ENCODE measurements at regions not wholly inside any gene's neighbourhood (a gene's known extent, or its start where the extent isn't known, plus 50 kb on each side); places are given as distances from the start of the nearest gene placed in this dataset.

DNA sequence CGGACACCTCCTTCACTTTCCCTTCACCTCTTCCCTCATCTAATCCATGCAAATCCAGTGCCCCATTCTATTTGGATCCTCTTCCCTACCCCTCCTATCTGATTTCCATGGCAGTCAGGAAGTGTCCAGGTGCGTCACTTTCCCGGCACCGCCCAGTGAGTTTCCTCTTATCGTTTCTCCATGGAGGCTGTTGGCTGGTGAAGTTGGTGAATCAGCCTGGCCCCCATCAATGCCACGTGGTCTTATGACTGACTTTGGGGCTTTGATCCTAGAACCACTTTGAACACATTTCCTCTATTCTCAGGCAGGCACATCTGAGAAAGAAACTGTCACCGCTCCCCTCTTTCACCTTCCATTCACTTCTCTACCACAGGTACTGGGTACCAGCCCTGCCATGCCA lies 137.8 kb downstream of the CEP135 start:
- H3K27me3 ChIP-seq (ENCODE audit: insufficient read depth, poor library complexity, severe bottlenecking): no peaks in the 10 kb centered on the region
- H3K27ac ChIP-seq (replicated peaks): no peak overlapping the region
- no peak for DNase-seq (ENCODE audit: low read depth in 1 of 2, low spot score in 1 of 2)
- no peak for TF ChIP-seq POLR2AphosphoS5 (IDR thresholded peaks at IDR 0.05; ENCODE audit: low read depth)
- TF ChIP-seq, protein P1, sequence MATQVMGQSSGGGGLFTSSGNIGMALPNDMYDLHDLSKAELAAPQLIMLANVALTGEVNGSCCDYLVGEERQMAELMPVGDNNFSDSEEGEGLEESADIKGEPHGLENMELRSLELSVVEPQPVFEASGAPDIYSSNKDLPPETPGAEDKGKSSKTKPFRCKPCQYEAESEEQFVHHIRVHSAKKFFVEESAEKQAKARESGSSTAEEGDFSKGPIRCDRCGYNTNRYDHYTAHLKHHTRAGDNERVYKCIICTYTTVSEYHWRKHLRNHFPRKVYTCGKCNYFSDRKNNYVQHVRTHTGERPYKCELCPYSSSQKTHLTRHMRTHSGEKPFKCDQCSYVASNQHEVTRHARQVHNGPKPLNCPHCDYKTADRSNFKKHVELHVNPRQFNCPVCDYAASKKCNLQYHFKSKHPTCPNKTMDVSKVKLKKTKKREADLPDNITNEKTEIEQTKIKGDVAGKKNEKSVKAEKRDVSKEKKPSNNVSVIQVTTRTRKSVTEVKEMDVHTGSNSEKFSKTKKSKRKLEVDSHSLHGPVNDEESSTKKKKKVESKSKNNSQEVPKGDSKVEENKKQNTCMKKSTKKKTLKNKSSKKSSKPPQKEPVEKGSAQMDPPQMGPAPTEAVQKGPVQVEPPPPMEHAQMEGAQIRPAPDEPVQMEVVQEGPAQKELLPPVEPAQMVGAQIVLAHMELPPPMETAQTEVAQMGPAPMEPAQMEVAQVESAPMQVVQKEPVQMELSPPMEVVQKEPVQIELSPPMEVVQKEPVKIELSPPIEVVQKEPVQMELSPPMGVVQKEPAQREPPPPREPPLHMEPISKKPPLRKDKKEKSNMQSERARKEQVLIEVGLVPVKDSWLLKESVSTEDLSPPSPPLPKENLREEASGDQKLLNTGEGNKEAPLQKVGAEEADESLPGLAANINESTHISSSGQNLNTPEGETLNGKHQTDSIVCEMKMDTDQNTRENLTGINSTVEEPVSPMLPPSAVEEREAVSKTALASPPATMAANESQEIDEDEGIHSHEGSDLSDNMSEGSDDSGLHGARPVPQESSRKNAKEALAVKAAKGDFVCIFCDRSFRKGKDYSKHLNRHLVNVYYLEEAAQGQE (IDR thresholded peaks at IDR 0.05; ENCODE audit: insufficient replicate concordance, low read depth): no peak
- H3K4me3 ChIP-seq (replicated peaks; ENCODE audit: insufficient read depth, low read length): no peak overlapping the region

DNA sequence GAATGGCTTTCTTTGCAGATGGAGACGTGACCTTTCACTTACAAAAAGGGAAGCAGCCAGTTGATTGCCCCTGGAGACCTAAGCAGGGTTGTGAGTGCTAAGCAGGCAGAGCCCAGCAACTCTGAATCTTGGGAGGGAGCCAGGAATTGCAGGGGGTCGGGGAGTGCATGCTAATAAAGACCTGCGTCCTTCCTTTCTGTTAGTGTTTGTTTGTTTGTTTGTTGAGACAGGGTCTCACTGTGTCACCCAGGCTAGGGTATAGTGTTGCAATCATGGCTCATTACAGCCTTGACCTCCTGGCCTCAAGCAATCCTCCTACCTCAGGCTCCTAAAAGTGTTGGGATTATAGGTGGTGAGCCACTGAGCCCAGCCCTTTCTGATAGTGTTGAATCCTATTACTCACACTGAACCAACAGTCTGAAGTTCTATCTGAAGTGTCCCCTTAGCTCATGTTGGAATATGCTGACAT lies 137.4 kb downstream of the CEP135 start:
- Histone ChIP-seq H3K27me3 (ENCODE audit: insufficient read depth, poor library complexity, severe bottlenecking) (no peaks in the 10 kb centered on the region), H3K4me3 (replicated peaks; ENCODE audit: insufficient read depth, low read length) (no peak overlapping the region), H3K27ac (replicated peaks) (no peak overlapping the region)
- DNase-seq (ENCODE audit: low read depth in 1 of 2, low spot score in 1 of 2): no peak
- TF ChIP-seq POLR2AphosphoS5 (IDR thresholded peaks at IDR 0.05; ENCODE audit: low read depth): no peak
- TF ChIP-seq, protein P1 (IDR thresholded peaks at IDR 0.05; ENCODE audit: insufficient replicate concordance, low read depth): no peak
- TF ChIP-seq SPI1 (IDR thresholded peaks at IDR 0.05; ENCODE audit: borderline replicate concordance, low read depth): no peak
- TF ChIP-seq, protein P2, sequence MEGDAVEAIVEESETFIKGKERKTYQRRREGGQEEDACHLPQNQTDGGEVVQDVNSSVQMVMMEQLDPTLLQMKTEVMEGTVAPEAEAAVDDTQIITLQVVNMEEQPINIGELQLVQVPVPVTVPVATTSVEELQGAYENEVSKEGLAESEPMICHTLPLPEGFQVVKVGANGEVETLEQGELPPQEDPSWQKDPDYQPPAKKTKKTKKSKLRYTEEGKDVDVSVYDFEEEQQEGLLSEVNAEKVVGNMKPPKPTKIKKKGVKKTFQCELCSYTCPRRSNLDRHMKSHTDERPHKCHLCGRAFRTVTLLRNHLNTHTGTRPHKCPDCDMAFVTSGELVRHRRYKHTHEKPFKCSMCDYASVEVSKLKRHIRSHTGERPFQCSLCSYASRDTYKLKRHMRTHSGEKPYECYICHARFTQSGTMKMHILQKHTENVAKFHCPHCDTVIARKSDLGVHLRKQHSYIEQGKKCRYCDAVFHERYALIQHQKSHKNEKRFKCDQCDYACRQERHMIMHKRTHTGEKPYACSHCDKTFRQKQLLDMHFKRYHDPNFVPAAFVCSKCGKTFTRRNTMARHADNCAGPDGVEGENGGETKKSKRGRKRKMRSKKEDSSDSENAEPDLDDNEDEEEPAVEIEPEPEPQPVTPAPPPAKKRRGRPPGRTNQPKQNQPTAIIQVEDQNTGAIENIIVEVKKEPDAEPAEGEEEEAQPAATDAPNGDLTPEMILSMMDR (IDR thresholded peaks at IDR 0.05; ENCODE audit: insufficient read depth, low read length): no peak
- TF ChIP-seq GABPA (IDR thresholded peaks at IDR 0.05; ENCODE audit: low read depth): no peak

DNA sequence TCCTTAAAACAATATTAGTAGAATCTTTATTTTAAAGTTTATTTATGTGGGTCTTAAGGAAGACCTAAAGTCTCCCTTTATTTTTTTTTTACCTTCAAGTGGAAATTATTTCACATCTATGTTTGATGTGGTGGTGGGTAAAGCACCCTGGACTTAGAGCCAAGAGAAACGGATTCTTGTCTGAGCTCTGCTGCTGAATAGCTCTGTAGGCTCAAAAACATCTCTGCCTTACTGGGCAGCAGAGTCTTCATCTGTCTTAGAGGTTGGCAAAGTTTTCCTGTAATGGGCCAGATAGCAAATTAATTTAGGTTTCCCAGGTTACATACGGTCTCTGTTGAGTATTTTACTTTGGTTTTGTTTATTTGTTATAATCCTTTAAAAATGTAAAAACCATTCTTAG lies 136.5 kb downstream of the CEP135 start:
- no peak for DNase-seq (ENCODE audit: low read depth in 1 of 2, low spot score in 1 of 2)
- H3K27ac ChIP-seq (replicated peaks): no peak overlapping the region
- no peaks in the 10 kb centered on the region for H3K27me3 ChIP-seq (ENCODE audit: insufficient read depth, poor library complexity, severe bottlenecking)
- no peak overlapping the region for H3K4me3 ChIP-seq (replicated peaks; ENCODE audit: insufficient read depth, low read length)
- TF ChIP-seq, protein P1 (IDR thresholded peaks at IDR 0.05; ENCODE audit: insufficient replicate concordance, low read depth): no peak
- TF ChIP-seq GABPA (IDR thresholded peaks at IDR 0.05; ENCODE audit: low read depth) (no peak), POLR2AphosphoS5 (IDR thresholded peaks at IDR 0.05; ENCODE audit: low read depth) (no peak), SPI1 (IDR thresholded peaks at IDR 0.05; ENCODE audit: borderline replicate concordance, low read depth) (no peak)
- TF ChIP-seq, protein P2 (IDR thresholded peaks at IDR 0.05; ENCODE audit: insufficient read depth, low read length): no peak
